RWPE2 (cell line): ENCODE measurements at regions not wholly inside any gene's neighbourhood (a gene's known extent, or its start where the extent isn't known, plus 50 kb on each side); places are given as distances from the start of the nearest gene placed in this dataset.

Source experiments
- ATAC-seq: fragments of 200-7000 bp; cut with Tn5 transposase; 3 replicates; pipeline ENCODE4 v1.9.1; 2021; ENCODE audit warnings: low read depth
- DNase-seq: peaks from one replicate; pipeline ENCODE4 v3.0.0-alpha.2; 2020; ENCODE audit warnings: low spot score
- H3K27ac ChIP-seq: fragments of 450-650 bp; 2 replicates; pipeline ENCODE4 v1.5.1; 2017; ENCODE audit warnings: mild to moderate bottlenecking; ENCODE audit not compliant: poor library complexity, severe bottlenecking
- H3K27me3 ChIP-seq: fragments of 250-450 bp; sonication (Bioruptor Pico); 2 replicates; pipeline ENCODE4 v1.5.1; 2021; ENCODE audit warnings: mild to moderate bottlenecking, moderate library complexity; ENCODE audit not compliant: insufficient read depth, poor library complexity, severe bottlenecking
- H3K36me3 ChIP-seq: fragments of 250-450 bp; sonication (Bioruptor Pico); 2 replicates; pipeline ENCODE4 v1.5.1; 2020; ENCODE audit warnings: low read depth, mild to moderate bottlenecking, moderate library complexity
- H3K4me1 ChIP-seq: fragments of 250-450 bp; sonication (Bioruptor Pico); 2 replicates; pipeline ENCODE4 v1.5.1; 2021; ENCODE audit warnings: mild to moderate bottlenecking, moderate library complexity; ENCODE audit not compliant: insufficient read depth, poor library complexity, severe bottlenecking
- H3K4me3 ChIP-seq: fragments of 250-450 bp; sonication (Bioruptor Pico); 2 replicates; pipeline ENCODE4 v1.5.1; 2021; ENCODE audit warnings: mild to moderate bottlenecking, moderate library complexity; ENCODE audit not compliant: severe bottlenecking
- H3K9me3 ChIP-seq: fragments of 250-450 bp; sonication (Bioruptor Pico); 2 replicates; pipeline ENCODE4 v1.5.1; 2021; ENCODE audit warnings: mild to moderate bottlenecking, moderate library complexity; ENCODE audit not compliant: severe bottlenecking
- CTCF ChIP-seq: fragments of 450-650 bp; IDR thresholded peaks from one replicate; pipeline ENCODE4 v1.5.1; 2017; ENCODE audit warnings: mild to moderate bottlenecking, moderate library complexity; ENCODE audit not compliant: poor library complexity, severe bottlenecking

DNA sequence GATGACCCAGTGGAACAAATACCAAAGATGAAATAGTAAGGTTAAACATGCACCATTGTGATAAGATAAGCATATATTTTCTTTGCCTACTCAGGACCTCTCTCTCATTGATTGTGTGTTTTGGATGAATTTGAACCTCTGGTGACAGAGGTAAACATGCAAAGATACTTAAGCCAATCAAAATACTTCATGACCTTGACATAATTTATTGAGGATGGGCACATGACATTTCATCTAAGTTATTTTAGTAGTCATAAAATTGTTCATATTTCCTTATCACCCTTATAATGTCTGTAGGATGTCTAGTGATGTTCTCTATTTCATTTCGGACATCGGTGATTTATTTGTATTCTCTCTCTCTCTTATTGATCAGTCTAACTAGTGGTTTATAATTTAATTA, 88.3 kb upstream of the WDR72 start:
- ATAC-seq (no peak), DNase-seq (no peak)
- Histone ChIP-seq H3K4me1 (peaks cover 3% of the 10 kb centered on the region), H3K9me3 (no peaks in the 10 kb centered on the region), H3K27ac (no peak overlapping the region), H3K4me3 (no peak overlapping the region), H3K27me3 (no peaks in the 10 kb centered on the region), H3K36me3 (no peaks in the 10 kb centered on the region)
- no peak for TF ChIP-seq CTCF

DNA sequence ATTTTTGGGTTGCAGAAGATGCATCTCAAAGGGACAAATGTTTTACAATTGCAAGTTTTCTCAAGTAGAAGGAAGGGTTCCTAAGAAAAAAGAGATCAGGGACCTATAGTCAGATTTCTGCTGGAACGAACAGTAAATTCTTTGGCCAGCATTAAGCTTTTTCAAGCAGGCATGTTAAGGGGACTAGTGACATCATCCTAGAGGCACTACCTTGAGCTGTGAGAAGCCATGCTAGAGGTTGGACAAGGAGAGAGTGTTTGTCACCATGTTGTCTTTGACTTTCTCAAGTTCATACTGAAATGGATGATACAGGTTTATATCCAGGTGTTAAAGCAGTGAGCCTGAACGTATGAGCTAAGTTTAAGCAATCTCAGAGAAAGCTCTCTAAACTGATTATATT, 85.2 kb upstream of the WDR72 start:
- H3K27ac ChIP-seq, result no peak overlapping the region
- H3K9me3 ChIP-seq, result no peaks in the 10 kb centered on the region
- no peak for DNase-seq
- H3K4me1 ChIP-seq, result peaks cover 3% of the 10 kb centered on the region
- H3K27me3 ChIP-seq, result peaks cover 16% of the 10 kb centered on the region
- ATAC-seq, result no peak
- no peak overlapping the region for H3K4me3 ChIP-seq
- no peak for TF ChIP-seq CTCF
- no peaks in the 10 kb centered on the region for H3K36me3 ChIP-seq

DNA sequence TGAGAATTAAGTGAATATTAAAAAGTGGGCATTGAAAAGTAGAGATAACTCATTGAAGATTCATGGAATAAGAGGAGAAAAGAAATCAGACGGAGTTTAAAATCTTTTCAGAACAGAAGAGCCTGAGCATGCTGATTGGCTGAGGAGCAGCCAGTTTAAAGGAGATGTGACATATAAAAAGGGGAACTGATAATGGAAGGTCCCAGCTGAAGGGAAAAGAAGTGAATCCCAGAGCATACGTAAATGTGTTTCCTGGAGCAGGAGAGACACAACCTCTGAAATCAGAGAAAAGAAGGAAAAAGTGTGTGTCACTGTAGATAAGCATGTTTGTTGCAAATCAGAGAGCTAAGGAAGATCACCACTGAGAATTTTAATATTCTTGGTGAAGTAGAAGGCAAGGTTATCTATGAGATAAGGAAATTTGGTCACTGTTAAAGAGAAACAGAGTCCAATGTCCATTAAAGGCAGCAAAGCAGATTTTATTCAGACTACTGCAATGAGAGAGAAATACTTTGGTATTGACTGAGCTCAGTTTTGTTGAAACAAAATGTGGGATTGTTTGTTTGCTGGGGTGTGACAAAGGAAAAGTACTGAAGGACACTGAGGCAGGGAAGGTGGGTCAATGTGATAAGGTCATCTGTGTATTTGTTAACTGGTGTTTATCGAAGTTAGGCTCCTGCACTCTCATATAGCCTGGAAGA, 84.6 kb upstream of the WDR72 start:
- Histone ChIP-seq H3K27ac (no peak overlapping the region), H3K4me1 (peaks cover 3% of the 10 kb centered on the region), H3K27me3 (peaks cover 22% of the 10 kb centered on the region), H3K4me3 (no peak overlapping the region), H3K9me3 (no peaks in the 10 kb centered on the region), H3K36me3 (no peaks in the 10 kb centered on the region)
- DNase-seq (no peak), ATAC-seq (no peak)
- TF ChIP-seq CTCF, result no peak

DNA sequence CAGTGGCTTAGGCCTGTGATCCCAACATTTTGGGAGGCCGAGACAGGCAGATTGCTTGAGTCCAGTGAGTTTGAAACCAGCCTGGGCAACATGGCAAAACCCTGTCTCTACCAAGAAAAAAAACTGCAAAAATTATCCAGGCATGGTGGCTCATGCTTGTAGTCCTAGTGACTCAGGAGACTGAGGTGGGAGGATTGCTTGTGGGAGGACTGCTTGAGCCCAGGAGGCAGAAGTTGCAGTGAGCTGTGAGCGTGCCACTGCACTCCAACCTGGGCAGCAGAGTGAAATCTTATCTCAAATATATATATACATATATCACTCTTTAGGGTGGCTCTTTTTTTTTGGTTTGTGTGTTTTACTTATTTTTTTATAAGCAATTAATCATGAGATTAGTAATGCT, 83.7 kb upstream of the WDR72 start:
- Histone ChIP-seq H3K27me3 (peaks cover 22% of the 10 kb centered on the region), H3K4me3 (no peak overlapping the region), H3K9me3 (no peaks in the 10 kb centered on the region), H3K36me3 (no peaks in the 10 kb centered on the region), H3K4me1 (peaks cover under 1% of the 10 kb centered on the region), H3K27ac (no peak overlapping the region)
- TF ChIP-seq CTCF, result no peak
- no peak for DNase-seq
- ATAC-seq, result no peak

GRCh38 chr15:53841651-53842050, 82.2 kb upstream of the WDR72 start:
- ATAC-seq, result no peak
- no peaks in the 10 kb centered on the region for H3K4me1 ChIP-seq

More at GRCh38 chr15:53841651-53842050, 82.2 kb upstream of the WDR72 start:
- no peak overlapping the region for H3K27ac ChIP-seq
- DNase-seq, result no peak
- no peak overlapping the region for H3K4me3 ChIP-seq
- H3K36me3 ChIP-seq, result no peaks in the 10 kb centered on the region
- no peak for TF ChIP-seq CTCF
- no peaks in the 10 kb centered on the region for H3K9me3 ChIP-seq
- H3K27me3 ChIP-seq, result peaks cover 22% of the 10 kb centered on the region
